ENCODE measurements at regions not wholly inside any gene's neighbourhood (a gene's known extent, or its start where the extent isn't known, plus 50 kb on each side); places are given as distances from the start of the nearest gene placed in this dataset.

GRCh38 chr20:11344939-11345338 lies 572.8 kb upstream of the BTBD3 start:
- Histone ChIP-seq H4K91ac (ENCODE audit: low read length) (no peak overlapping the region), H3K14ac (ENCODE audit: low read length in 2 of 2) (no peak overlapping the region), H3K4ac (ENCODE audit: low read depth in 1 of 2, low read length in 2 of 2) (no peak overlapping the region), H3K4me3 (ENCODE audit: insufficient read depth in 1 of 2, low read depth in 1 of 2, low read length in 2 of 2) (no peak overlapping the region), H4K8ac (ENCODE audit: low read length) (no peak overlapping the region), H3K9me3 (ENCODE audit: control insufficient read depth, low read length) (no peaks in the 10 kb centered on the region), H2BK12ac (ENCODE audit: low read length in 2 of 2) (no peak overlapping the region), H3K27ac (ENCODE audit: low read length, poor library complexity, severe bottlenecking) (no peak overlapping the region), H2BK120ac (ENCODE audit: low read depth, low read length) (no peak overlapping the region), H3K23ac (ENCODE audit: low read length in 2 of 2) (no peak overlapping the region), H3K27me3 (ENCODE audit: control insufficient read depth in 1 of 2, insufficient read depth in 1 of 2, low read length in 2 of 2) (peaks cover 0 to 5% of the 10 kb centered on the region in 2 experiments), H2BK5ac (ENCODE audit: low read depth, low read length, poor library complexity, severe bottlenecking) (no peak overlapping the region), H3K79me1 (replicated peaks; ENCODE audit: low read length, poor library complexity, severe bottlenecking) (no peaks in the 10 kb centered on the region), H3K9ac (ENCODE audit: low read length) (no peak overlapping the region), H3K18ac (ENCODE audit: low read depth in 1 of 2, low read length in 2 of 2) (no peak overlapping the region), H2AK5ac (ENCODE audit: low read length, severe bottlenecking) (no peak overlapping the region), H3K4me2 (ENCODE audit: low read length, poor library complexity, severe bottlenecking) (no peak overlapping the region), H2AFZ (ENCODE audit: low read depth, low read length) (no peak overlapping the region), H2BK15ac (ENCODE audit: low read depth, poor library complexity, severe bottlenecking) (no peak overlapping the region), H3K4me1 (ENCODE audit: control insufficient read depth, insufficient read depth, low read depth, low read length) (no peaks in the 10 kb centered on the region), H3K36me3 (ENCODE audit: control insufficient read depth in 1 of 2, insufficient read depth in 2 of 2, low read depth in 1 of 2, low read length in 2 of 2) (no peaks in the 10 kb centered on the region)
- DNase-seq = no peak

GRCh38 chr20:11347738-11348137 lies 570.0 kb upstream of the BTBD3 start:
- Histone ChIP-seq H3K4me2 (ENCODE audit: low read length, poor library complexity, severe bottlenecking) (no peak overlapping the region), H3K4me1 (ENCODE audit: control insufficient read depth, insufficient read depth, low read depth, low read length) (no peaks in the 10 kb centered on the region)
- WGBS = 62% methylated on average over 3 of the region's 4 CpGs

DNA sequence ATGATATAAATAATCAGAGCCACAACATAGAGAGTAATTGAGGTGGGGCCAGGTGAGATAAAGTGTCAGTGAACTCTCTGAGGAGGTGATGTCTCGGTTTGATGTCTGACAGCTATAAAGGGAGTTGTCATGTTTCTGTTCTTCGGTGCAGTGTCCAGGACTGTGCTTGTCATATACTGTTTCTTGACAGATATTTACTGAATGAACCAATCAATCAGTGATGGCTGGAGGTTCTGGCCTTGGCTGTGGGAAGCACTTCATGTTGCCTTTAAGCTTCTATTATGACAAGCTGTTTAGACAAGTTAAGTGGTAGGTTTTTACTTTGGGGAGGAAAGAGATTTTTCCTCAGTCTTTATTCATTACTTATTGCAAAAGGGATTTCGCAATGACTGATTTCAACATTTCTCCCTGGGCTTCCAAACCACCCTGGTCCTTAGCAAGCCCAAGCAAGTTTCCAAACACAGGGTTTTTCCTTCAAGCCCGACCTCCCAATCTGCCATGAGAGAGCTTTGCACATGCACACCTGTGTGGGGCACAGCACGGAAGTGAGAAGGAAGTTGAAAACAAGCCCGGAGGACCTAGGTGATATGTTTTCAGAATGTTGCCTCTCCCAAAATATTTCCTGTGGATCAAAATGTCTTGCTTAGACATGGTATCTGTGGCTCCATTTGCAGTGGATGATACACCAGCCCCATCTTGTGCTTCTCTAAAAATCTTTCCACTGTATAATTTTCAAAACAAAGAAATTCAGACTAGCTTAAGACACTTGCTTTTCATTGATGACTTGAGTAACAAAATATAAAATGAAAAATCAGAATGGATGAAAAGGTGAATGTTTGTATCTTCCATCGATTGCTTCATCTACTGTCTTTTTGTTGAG lies 567.3 kb upstream of the BTBD3 start:
- no peak overlapping the region for H2AFZ ChIP-seq (ENCODE audit: low read depth, low read length)
- no peak overlapping the region for H4K91ac ChIP-seq (ENCODE audit: low read length)
- no peak overlapping the region for H2BK120ac ChIP-seq (ENCODE audit: low read depth, low read length)
- no peak overlapping the region for H2BK15ac ChIP-seq (ENCODE audit: low read depth, poor library complexity, severe bottlenecking)
- no peak overlapping the region for H3K4ac ChIP-seq (ENCODE audit: low read depth in 1 of 2, low read length in 2 of 2)
- no peak overlapping the region for H3K4me2 ChIP-seq (ENCODE audit: low read length, poor library complexity, severe bottlenecking)
- H3K9me3 ChIP-seq (ENCODE audit: control insufficient read depth, low read length) = no peaks in the 10 kb centered on the region
- H4K8ac ChIP-seq (ENCODE audit: low read length) = no peak overlapping the region
- no peak overlapping the region for H3K14ac ChIP-seq (ENCODE audit: low read length in 2 of 2)
- no peak overlapping the region for H2BK5ac ChIP-seq (ENCODE audit: low read depth, low read length, poor library complexity, severe bottlenecking)
- H3K36me3 ChIP-seq (ENCODE audit: control insufficient read depth in 1 of 2, insufficient read depth in 2 of 2, low read depth in 1 of 2, low read length in 2 of 2) = no peaks in the 10 kb centered on the region
- no peak overlapping the region for H3K23ac ChIP-seq (ENCODE audit: low read length in 2 of 2)
- no peak overlapping the region for H2AK5ac ChIP-seq (ENCODE audit: low read length, severe bottlenecking)
- H2BK12ac ChIP-seq (ENCODE audit: low read length in 2 of 2) = no peak overlapping the region
- H3K27me3 ChIP-seq (ENCODE audit: control insufficient read depth in 1 of 2, insufficient read depth in 1 of 2, low read length in 2 of 2) = no peaks in the 10 kb centered on the region
- peak; percentile 78 for DNase-seq
- H3K27ac ChIP-seq (ENCODE audit: low read length, poor library complexity, severe bottlenecking) = peak overlapping the region; percentile 22
- WGBS = 71% methylated on average over 6 of the region's 7 CpGs
- H3K4me1 ChIP-seq (ENCODE audit: control insufficient read depth, insufficient read depth, low read depth, low read length) = no peaks in the 10 kb centered on the region
- H3K79me1 ChIP-seq (replicated peaks; ENCODE audit: low read length, poor library complexity, severe bottlenecking) = no peaks in the 10 kb centered on the region
- H3K9ac ChIP-seq (ENCODE audit: low read length) = no peak overlapping the region
- no peak overlapping the region for H3K18ac ChIP-seq (ENCODE audit: low read depth in 1 of 2, low read length in 2 of 2)
- no peak overlapping the region for H3K4me3 ChIP-seq (ENCODE audit: insufficient read depth in 1 of 2, low read depth in 1 of 2, low read length in 2 of 2)

More at GRCh38 chr20:11347738-11348137, 570.0 kb upstream of the BTBD3 start:
- H2BK120ac ChIP-seq (ENCODE audit: low read depth, low read length) = no peak overlapping the region
- no peaks in the 10 kb centered on the region for H3K9me3 ChIP-seq (ENCODE audit: control insufficient read depth, low read length)
- no peak overlapping the region for H3K4me3 ChIP-seq (ENCODE audit: insufficient read depth in 1 of 2, low read depth in 1 of 2, low read length in 2 of 2)
- H3K36me3 ChIP-seq (ENCODE audit: control insufficient read depth in 1 of 2, insufficient read depth in 2 of 2, low read depth in 1 of 2, low read length in 2 of 2) = no peaks in the 10 kb centered on the region
- no peak for DNase-seq
- H2BK12ac ChIP-seq (ENCODE audit: low read length in 2 of 2) = no peak overlapping the region
- H3K14ac ChIP-seq (ENCODE audit: low read length in 2 of 2) = no peak overlapping the region
- H3K4ac ChIP-seq (ENCODE audit: low read depth in 1 of 2, low read length in 2 of 2) = no peak overlapping the region
- no peak overlapping the region for H2AK5ac ChIP-seq (ENCODE audit: low read length, severe bottlenecking)
- H4K91ac ChIP-seq (ENCODE audit: low read length) = no peak overlapping the region
- no peak overlapping the region for H3K27ac ChIP-seq (ENCODE audit: low read length, poor library complexity, severe bottlenecking)
- no peak overlapping the region for H4K8ac ChIP-seq (ENCODE audit: low read length)
- no peaks in the 10 kb centered on the region for H3K27me3 ChIP-seq (ENCODE audit: control insufficient read depth in 1 of 2, insufficient read depth in 1 of 2, low read length in 2 of 2)
- no peaks in the 10 kb centered on the region for H3K79me1 ChIP-seq (replicated peaks; ENCODE audit: low read length, poor library complexity, severe bottlenecking)
- no peak overlapping the region for H3K23ac ChIP-seq (ENCODE audit: low read length in 2 of 2)
- H2BK15ac ChIP-seq (ENCODE audit: low read depth, poor library complexity, severe bottlenecking) = no peak overlapping the region
- H3K18ac ChIP-seq (ENCODE audit: low read depth in 1 of 2, low read length in 2 of 2) = no peak overlapping the region
- no peak overlapping the region for H2BK5ac ChIP-seq (ENCODE audit: low read depth, low read length, poor library complexity, severe bottlenecking)
- no peak overlapping the region for H3K9ac ChIP-seq (ENCODE audit: low read length)
- no peak overlapping the region for H2AFZ ChIP-seq (ENCODE audit: low read depth, low read length)

DNA sequence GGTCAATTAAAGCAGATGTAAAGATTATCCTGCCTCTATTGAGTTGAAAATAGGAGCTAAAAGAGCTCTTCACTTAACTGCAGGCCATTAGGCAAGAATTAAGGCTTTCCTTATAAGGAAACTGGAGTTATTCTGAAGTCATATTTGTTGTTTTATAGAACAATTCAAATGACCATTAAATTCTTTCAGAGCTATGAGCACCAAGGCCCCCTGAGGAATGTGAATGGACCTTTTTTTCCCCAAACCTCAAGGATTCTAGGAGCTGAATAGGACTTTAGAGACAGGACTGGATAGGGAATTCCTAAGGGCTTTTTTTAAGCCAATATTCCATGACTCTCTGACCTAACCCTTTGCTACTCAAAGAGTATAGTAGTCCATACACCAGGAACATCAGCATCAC lies 565.7 kb upstream of the BTBD3 start:
- Histone ChIP-seq H3K27ac (ENCODE audit: low read length, poor library complexity, severe bottlenecking) (no peak overlapping the region), H3K4ac (ENCODE audit: low read depth in 1 of 2, low read length in 2 of 2) (no peak overlapping the region), H3K79me1 (replicated peaks; ENCODE audit: low read length, poor library complexity, severe bottlenecking) (no peaks in the 10 kb centered on the region), H3K36me3 (ENCODE audit: control insufficient read depth in 1 of 2, insufficient read depth in 2 of 2, low read depth in 1 of 2, low read length in 2 of 2) (no peaks in the 10 kb centered on the region), H3K4me3 (ENCODE audit: insufficient read depth in 1 of 2, low read depth in 1 of 2, low read length in 2 of 2) (no peak overlapping the region), H3K27me3 (ENCODE audit: control insufficient read depth in 1 of 2, insufficient read depth in 1 of 2, low read length in 2 of 2) (no peaks in the 10 kb centered on the region), H3K4me1 (ENCODE audit: control insufficient read depth, insufficient read depth, low read depth, low read length) (no peaks in the 10 kb centered on the region), H2BK120ac (ENCODE audit: low read depth, low read length) (no peak overlapping the region), H2BK5ac (ENCODE audit: low read depth, low read length, poor library complexity, severe bottlenecking) (no peak overlapping the region), H4K91ac (ENCODE audit: low read length) (no peak overlapping the region), H2AFZ (ENCODE audit: low read depth, low read length) (no peak overlapping the region), H3K4me2 (ENCODE audit: low read length, poor library complexity, severe bottlenecking) (no peak overlapping the region), H2BK15ac (ENCODE audit: low read depth, poor library complexity, severe bottlenecking) (no peak overlapping the region), H3K9ac (ENCODE audit: low read length) (no peak overlapping the region), H3K14ac (ENCODE audit: low read length in 2 of 2) (no peak overlapping the region), H3K18ac (ENCODE audit: low read depth in 1 of 2, low read length in 2 of 2) (no peak overlapping the region), H4K8ac (ENCODE audit: low read length) (no peak overlapping the region), H3K23ac (ENCODE audit: low read length in 2 of 2) (no peak overlapping the region), H3K9me3 (ENCODE audit: control insufficient read depth, low read length) (no peaks in the 10 kb centered on the region), H2AK5ac (ENCODE audit: low read length, severe bottlenecking) (no peak overlapping the region), H2BK12ac (ENCODE audit: low read length in 2 of 2) (no peak overlapping the region)
- DNase-seq = no peak

All from mesenchymal stem cell (in vitro differentiated cells and primary cell).